KMS-11 (cell line): ENCODE measurements at regions not wholly inside any gene's neighbourhood (a gene's known extent, or its start where the extent isn't known, plus 50 kb on each side); places are given as distances from the start of the nearest gene placed in this dataset.

Source experiments
- H2AFZ ChIP-seq: fragments of 200-600 bp; sonication (generic); 2 replicates; pipeline ENCODE4 v1.6.1; 2016; ENCODE audit warnings: antibody characterized with exemption, mixed run types, low read depth
- H3K27ac ChIP-seq: fragments of 200-600 bp; sonication (generic); 2 replicates; pipeline ENCODE4 v1.6.1; 2016; ENCODE audit warnings: mild to moderate bottlenecking, mixed run types
- H3K27me3 ChIP-seq: fragments of 200-600 bp; sonication (generic); 2 replicates; pipeline ENCODE4 v1.6.1; 2017; ENCODE audit warnings: mild to moderate bottlenecking, low read depth, mixed run types, moderate library complexity; ENCODE audit not compliant: insufficient read depth
- H3K36me3 ChIP-seq: fragments of 200-600 bp; sonication (generic); 2 replicates; pipeline ENCODE4 v1.6.1; 2017; ENCODE audit warnings: mild to moderate bottlenecking, mixed run types; ENCODE audit not compliant: insufficient read depth
- H3K4me1 ChIP-seq: fragments of 200-600 bp; sonication (generic); 2 replicates; pipeline ENCODE4 v1.6.1; 2016; ENCODE audit warnings: mild to moderate bottlenecking, low read depth, mixed run types; ENCODE audit not compliant: poor library complexity, severe bottlenecking
- H3K4me2 ChIP-seq: fragments of 200-600 bp; sonication (generic); 2 replicates; pipeline ENCODE4 v1.7.0; 2016; ENCODE audit warnings: mild to moderate bottlenecking, mixed run types
- H3K4me3 ChIP-seq: fragments of 200-600 bp; sonication (generic); IDR thresholded peaks from 2 replicates; pipeline ENCODE4 v1.6.1; 2017; ENCODE audit warnings: low read depth, low read length, mixed read lengths; ENCODE audit not compliant: insufficient read depth
- H3K79me2 ChIP-seq: fragments of 200-600 bp; sonication (generic); 2 replicates; pipeline ENCODE4 v1.6.1; 2016; ENCODE audit warnings: low read depth, mixed run types; ENCODE audit not compliant: insufficient read depth
- H3K9ac ChIP-seq: fragments of 200-600 bp; sonication (generic); 2 replicates; pipeline ENCODE4 v1.6.1; 2016; ENCODE audit warnings: mild to moderate bottlenecking, mixed run types
- H4K20me1 ChIP-seq: fragments of 200-600 bp; sonication (generic); 2 replicates; pipeline ENCODE4 v1.6.1; 2016; ENCODE audit warnings: mild to moderate bottlenecking, mixed run types; ENCODE audit not compliant: insufficient read depth
- CTCF ChIP-seq: fragments of 200-600 bp; sonication (generic); conservative IDR thresholded peaks from 2 replicates; pipeline ENCODE4 v1.6.1; 2017; ENCODE audit warnings: low read depth, mild to moderate bottlenecking, antibody characterized with exemption, low read length, moderate library complexity, mixed read lengths

- H3K79me2 ChIP-seq, result no peaks in the 10 kb centered on the region
- H3K27ac ChIP-seq, result no peak overlapping the region
- no peak overlapping the region for H2AFZ ChIP-seq
- H4K20me1 ChIP-seq, result no peaks in the 10 kb centered on the region
- H3K36me3 ChIP-seq, result no peaks in the 10 kb centered on the region
- no peak for TF ChIP-seq CTCF
- H3K4me2 ChIP-seq, result no peak overlapping the region
- H3K9ac ChIP-seq, result no peak overlapping the region
- H3K4me3 ChIP-seq, result no peak overlapping the region
- H3K27me3 ChIP-seq, result no peaks in the 10 kb centered on the region
- H3K4me1 ChIP-seq, result no peaks in the 10 kb centered on the region
These were observed 504.3 kb downstream of the ARHGEF28 start for GRCh38 chr5:74130155-74130897.

- H3K79me2 ChIP-seq, result no peaks in the 10 kb centered on the region
- H3K27me3 ChIP-seq, result no peaks in the 10 kb centered on the region
- no peaks in the 10 kb centered on the region for H3K36me3 ChIP-seq
- no peak overlapping the region for H3K9ac ChIP-seq
- no peak for TF ChIP-seq CTCF
- no peak overlapping the region for H3K4me2 ChIP-seq
- H3K27ac ChIP-seq, result no peak overlapping the region
- no peak overlapping the region for H2AFZ ChIP-seq
- H3K4me1 ChIP-seq, result no peaks in the 10 kb centered on the region
- no peaks in the 10 kb centered on the region for H4K20me1 ChIP-seq
- H3K4me3 ChIP-seq, result no peak overlapping the region
These were observed 501.7 kb downstream of the ARHGEF28 start for GRCh38 chr5:74127381-74128320.

- TF ChIP-seq CTCF, result no peak
- Histone ChIP-seq H2AFZ (no peak overlapping the region), H3K4me3 (no peak overlapping the region), H3K4me2 (no peak overlapping the region), H3K27ac (no peak overlapping the region), H3K27me3 (no peaks in the 10 kb centered on the region), H3K36me3 (no peaks in the 10 kb centered on the region), H3K9ac (no peak overlapping the region), H3K4me1 (no peaks in the 10 kb centered on the region), H4K20me1 (no peaks in the 10 kb centered on the region), H3K79me2 (no peaks in the 10 kb centered on the region)
These were observed 500.3 kb downstream of the ARHGEF28 start for GRCh38 chr5:74126294-74126693.

- H3K9ac ChIP-seq, result no peak overlapping the region
- TF ChIP-seq CTCF, result no peak
- H3K36me3 ChIP-seq, result no peaks in the 10 kb centered on the region
- no peaks in the 10 kb centered on the region for H3K27me3 ChIP-seq
- no peak overlapping the region for H3K4me3 ChIP-seq
- no peak overlapping the region for H3K4me2 ChIP-seq
- H3K4me1 ChIP-seq, result no peaks in the 10 kb centered on the region
- no peaks in the 10 kb centered on the region for H3K79me2 ChIP-seq
- H4K20me1 ChIP-seq, result no peaks in the 10 kb centered on the region
- no peak overlapping the region for H2AFZ ChIP-seq
- no peak overlapping the region for H3K27ac ChIP-seq
These were observed 498.8 kb downstream of the ARHGEF28 start for GRCh38 chr5:74124826-74125225.
